Cardiac fibroblast (primary cell): ENCODE measurements at regions not wholly inside any gene's neighbourhood (a gene's known extent, or its start where the extent isn't known, plus 50 kb on each side); places are given as distances from the start of the nearest gene placed in this dataset.
"Not testable (repeated sequence)": the region's sequence is repeated elsewhere in the genome, so short reads cannot be mapped to it uniquely, and the experiment has no call there.

Source experiments
- DNase-seq, 2 donors: peaks; one replicate each; pipeline versions ENCODE4 v3.0.0 to v3.0.0-alpha.2; 2010; ENCODE audit warnings: low read depth in 2 of 2
- H3K4me3 ChIP-seq, 2 donors: replicated peaks in 1 of 2; 1 replicate in 1 of 2; 2 replicates in 1 of 2; pipeline ENCODE4 v1.5.1; 2011; ENCODE audit warnings: low read depth in 2 of 2, low read length in 2 of 2, mild to moderate bottlenecking in 2 of 2, moderate library complexity in 1 of 2
- TF ChIP-seq, protein P1 (sequence below): IDR thresholded peaks from one replicate; pipeline ENCODE4 v1.5.1; 2011; ENCODE audit warnings: low read depth, mild to moderate bottlenecking, low read length, inconsistent platforms

DNA sequence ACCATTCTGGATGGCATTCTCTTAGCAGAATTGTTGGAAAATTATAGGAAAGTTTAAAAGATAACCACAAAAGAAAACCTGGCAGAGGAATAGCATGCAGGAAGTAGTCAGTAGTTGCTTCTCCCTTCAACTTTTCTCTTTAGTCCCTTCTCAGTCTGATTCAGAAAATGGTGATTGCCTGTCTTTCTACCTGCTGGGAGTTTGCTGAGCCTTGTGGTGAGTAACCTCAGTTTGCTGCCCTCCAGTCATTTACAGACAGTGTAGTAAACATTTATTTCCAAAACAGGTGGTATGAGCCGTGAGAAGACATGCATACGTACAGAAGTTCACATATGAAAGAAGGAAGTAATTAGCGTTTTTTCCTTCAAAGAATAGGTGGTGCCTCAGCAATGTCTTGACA lies 224.7 kb upstream of the POU1F1 start:
- no peak for DNase-seq
- TF ChIP-seq, protein P1, sequence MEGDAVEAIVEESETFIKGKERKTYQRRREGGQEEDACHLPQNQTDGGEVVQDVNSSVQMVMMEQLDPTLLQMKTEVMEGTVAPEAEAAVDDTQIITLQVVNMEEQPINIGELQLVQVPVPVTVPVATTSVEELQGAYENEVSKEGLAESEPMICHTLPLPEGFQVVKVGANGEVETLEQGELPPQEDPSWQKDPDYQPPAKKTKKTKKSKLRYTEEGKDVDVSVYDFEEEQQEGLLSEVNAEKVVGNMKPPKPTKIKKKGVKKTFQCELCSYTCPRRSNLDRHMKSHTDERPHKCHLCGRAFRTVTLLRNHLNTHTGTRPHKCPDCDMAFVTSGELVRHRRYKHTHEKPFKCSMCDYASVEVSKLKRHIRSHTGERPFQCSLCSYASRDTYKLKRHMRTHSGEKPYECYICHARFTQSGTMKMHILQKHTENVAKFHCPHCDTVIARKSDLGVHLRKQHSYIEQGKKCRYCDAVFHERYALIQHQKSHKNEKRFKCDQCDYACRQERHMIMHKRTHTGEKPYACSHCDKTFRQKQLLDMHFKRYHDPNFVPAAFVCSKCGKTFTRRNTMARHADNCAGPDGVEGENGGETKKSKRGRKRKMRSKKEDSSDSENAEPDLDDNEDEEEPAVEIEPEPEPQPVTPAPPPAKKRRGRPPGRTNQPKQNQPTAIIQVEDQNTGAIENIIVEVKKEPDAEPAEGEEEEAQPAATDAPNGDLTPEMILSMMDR = no peak
- no peak overlapping the region for H3K4me3 ChIP-seq

DNA sequence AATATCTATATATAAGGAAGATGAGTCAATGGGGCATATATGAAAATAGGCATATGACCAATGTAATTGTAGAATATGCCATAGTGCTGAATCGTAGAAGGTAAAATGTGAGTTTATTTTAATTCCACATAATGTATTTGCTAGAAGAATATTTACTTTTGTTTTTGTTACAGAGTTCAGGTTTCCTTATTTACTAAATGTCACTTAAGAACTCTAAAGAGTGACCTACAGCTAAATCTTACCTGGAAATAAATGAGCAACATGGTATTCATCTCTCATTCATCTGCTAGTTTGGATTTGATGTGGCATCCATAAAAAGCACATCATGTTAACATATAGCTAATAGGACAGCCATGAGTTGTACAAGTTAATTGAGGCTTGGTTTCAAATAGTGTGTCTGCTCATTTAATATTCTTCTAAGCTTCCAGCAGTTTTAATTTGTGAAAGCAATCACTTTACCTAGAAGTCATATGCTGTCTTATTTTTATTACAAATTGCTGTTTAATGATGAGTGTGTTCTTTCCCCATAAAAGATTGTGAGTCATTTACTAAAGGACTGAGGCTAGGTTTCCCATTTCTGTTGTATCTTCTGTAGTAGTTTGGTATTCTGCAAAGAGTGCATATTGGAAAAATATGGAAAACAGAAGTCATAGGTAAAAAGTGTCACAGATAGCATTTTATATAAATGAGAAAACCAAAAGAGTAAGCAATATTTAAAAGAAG lies 222.1 kb upstream of the POU1F1 start:
- TF ChIP-seq, protein P1 = no peak
- no peak for DNase-seq
- H3K4me3 ChIP-seq = no peak overlapping the region

DNA sequence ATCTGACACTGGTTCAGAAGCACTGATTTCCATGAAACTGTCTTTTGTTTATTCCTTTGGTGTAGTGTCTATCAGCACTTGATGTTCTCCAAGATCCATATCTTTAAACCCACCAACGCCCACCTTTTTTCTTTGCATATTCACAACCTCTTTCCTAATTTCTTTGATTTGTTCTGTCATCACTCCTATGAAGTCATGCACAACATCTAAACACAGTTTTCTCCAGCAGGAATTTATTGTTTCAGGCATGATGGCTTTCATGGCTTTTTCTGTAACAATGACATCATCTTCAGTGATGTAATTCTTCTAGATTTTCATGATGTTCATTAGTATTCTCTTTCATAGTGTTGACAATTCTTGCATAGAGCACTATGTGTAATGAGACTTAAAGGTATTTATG lies 219.6 kb upstream of the POU1F1 start:
- no peak overlapping the region for H3K4me3 ChIP-seq
- TF ChIP-seq, protein P1 = no peak
- DNase-seq = no peak

DNA sequence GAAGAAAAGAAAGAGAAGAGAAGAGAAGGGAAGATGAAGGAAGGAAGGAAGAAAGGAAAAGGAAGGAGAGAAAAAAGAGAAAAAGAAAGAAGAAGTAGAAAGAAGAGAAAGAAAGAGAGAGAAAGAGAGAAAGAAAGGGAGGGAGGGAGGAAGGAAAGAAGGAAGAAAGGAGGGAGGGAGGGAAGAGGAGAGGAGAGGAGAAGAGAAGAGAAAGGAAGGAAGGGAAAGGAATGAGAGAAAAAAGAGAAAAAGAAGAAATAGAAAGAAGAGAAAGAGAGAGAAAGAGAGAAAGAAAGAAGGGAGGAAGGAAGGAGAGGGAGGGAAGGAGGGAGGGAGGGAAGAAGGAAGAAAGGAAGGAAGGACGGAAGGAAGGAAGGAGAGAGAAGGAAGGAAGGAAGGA lies 217.9 kb upstream of the POU1F1 start:
- no peak for DNase-seq
- TF ChIP-seq, protein P1 = no peak
- H3K4me3 ChIP-seq = no peak overlapping the region

DNA sequence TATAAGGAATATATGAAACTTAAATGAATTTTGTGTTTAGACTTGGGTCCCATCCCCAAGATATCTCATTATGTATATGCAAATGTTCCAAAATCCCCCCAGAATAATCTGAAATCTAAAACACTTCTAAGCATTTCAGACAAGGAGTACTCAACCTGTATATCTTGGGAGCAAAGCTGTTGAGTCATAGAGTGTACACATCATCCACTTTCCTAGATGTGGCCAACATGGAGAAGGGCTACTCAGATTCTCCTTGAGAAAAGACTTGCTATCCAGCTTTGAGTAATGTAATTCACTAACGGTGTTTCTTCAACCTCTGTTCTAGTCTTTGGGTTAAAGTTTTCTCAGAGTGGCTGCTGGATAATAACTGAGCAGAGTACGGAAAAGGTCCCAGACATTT lies 215.5 kb upstream of the POU1F1 start:
- TF ChIP-seq, protein P1 = no peak
- H3K4me3 ChIP-seq = no peak overlapping the region
- DNase-seq = peak in 1 of 2 donors; percentile 7

DNA sequence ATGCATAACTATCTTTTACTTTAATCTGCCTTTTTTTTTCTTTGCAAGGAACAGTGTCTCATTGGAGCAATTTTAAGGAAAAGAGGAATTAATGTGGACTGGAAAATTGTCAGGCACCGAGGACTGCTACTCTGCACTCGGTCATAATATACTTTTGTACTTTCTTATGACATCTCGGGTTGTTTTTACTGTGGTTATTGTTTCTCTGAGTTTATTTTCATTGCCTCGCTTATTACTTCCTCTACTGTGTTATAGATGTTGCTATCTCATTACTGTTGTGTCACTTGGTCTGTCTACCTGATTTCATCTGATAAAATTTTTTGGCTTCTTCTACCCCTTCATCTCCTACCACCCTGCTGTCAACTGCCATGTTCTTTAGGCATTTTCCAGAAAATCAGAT lies 213.5 kb upstream of the POU1F1 start:
- TF ChIP-seq, protein P1 = no peak
- H3K4me3 ChIP-seq = no peak overlapping the region
- no peak for DNase-seq

DNA sequence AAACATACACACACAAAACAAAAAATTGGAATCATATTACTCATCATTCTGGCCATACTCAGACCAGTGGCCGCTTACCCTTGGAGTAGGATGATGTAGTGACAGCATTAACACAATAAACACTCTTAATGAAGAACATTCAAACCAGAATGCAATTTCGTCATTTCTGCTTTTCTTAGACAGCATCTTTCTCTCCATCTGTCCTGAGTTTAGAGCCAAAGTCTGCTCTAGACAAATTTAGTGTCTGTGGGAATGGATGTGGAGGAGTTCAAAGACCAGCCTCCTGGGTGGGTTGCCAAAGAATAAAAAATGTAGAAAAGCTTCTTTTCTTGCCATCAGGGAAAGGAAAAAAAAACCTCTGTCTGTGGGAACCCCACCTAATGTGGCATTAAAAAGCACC lies 212.4 kb upstream of the POU1F1 start:
- TF ChIP-seq, protein P1 = no peak

DNA sequence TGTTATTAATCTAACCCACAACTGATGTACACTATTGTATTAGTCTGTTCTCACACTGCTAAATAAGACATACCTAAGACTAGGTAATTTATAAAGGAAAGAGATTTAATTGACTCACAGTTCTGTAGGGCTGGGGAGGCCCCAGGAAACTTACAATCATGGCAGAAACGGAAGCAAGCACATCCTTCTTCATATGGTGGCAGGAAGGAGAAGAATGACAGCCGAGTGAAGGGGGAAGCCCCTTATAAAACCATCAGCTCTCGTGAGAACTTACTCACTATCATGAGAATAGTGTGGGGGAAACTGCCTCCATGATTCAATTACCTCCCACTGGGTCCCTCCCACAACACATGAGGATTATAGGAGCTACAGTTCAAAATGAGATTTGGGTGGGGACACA lies 210.3 kb upstream of the POU1F1 start:
- not testable (repeated sequence) for H3K4me3 ChIP-seq, DNase-seq

More for the DNA sequence above, 212.4 kb upstream of the POU1F1 start:
- no peak for DNase-seq
- no peak overlapping the region for H3K4me3 ChIP-seq
